Common myeloid progenitor, CD34-positive (primary cell): ENCODE measurements at regions not wholly inside any gene's neighbourhood (a gene's known extent, or its start where the extent isn't known, plus 50 kb on each side); places are given as distances from the start of the nearest gene placed in this dataset.

Source experiments
- CTCF ChIA-PET: fragments of 350-600 bp; sonication (Branson Sonifier 250); formaldehyde crosslinking; loops from one replicate; lab custom pipeline; 2021; ENCODE audit warnings: antibody characterized with exemption; lab: Charles Lee
- POLR2A ChIA-PET: fragments of 350-600 bp; sonication (Branson Sonifier 250); formaldehyde crosslinking; loops from one replicate; lab custom pipeline; 2021; ENCODE audit warnings: antibody characterized with exemption; lab: Charles Lee
- DNase-seq, 3 donors: peaks; one replicate each; pipeline versions ENCODE4 v3.0.0 to v3.0.0-alpha.2; 2013
- H3K27ac ChIP-seq, 2 experiments: 1 replicate in 1 of 2; 2 replicates in 1 of 2; pipeline ENCODE4 v1.7.0; 2013; ENCODE audit warnings: inconsistent platforms in 2 of 2, low read length in 2 of 2, mild to moderate bottlenecking in 2 of 2, low read depth in 1 of 2, moderate library complexity in 1 of 2; ENCODE audit not compliant: severe bottlenecking in 2 of 2, insufficient read depth in 1 of 2, poor library complexity in 1 of 2
- H3K27me3 ChIP-seq, 5 experiments: replicated peaks in 2 of 5; 1 replicate in 3 of 5; 2 replicates in 2 of 5; pipeline versions ENCODE4 v1.6.1 to v1.7.0; 2013; ENCODE audit warnings: low read length in 4 of 5, mild to moderate bottlenecking in 2 of 5, moderate library complexity in 2 of 5, inconsistent platforms in 1 of 5; ENCODE audit not compliant: insufficient read depth in 5 of 5, control insufficient read depth in 4 of 5
- H3K36me3 ChIP-seq, 4 experiments: 1 replicate in 2 of 4; 2 replicates in 2 of 4; pipeline versions ENCODE4 v1.6.1 to v1.7.0; 2013; ENCODE audit warnings: low read length in 3 of 4, control low read depth in 1 of 4, mild to moderate bottlenecking in 1 of 4; ENCODE audit not compliant: control insufficient read depth in 4 of 4, insufficient read depth in 4 of 4
- H3K4me1 ChIP-seq, 4 experiments: 1 replicate in 3 of 4; 2 replicates in 1 of 4; pipeline versions ENCODE4 v1.6.1 to v1.7.1; 2013; ENCODE audit warnings: low read length in 3 of 4, mild to moderate bottlenecking in 3 of 4, control low read depth in 1 of 4, inconsistent platforms in 1 of 4, moderate library complexity in 1 of 4; ENCODE audit not compliant: control insufficient read depth in 4 of 4, insufficient read depth in 4 of 4; ENCODE audit errors: control extremely low read depth in 1 of 4
- H3K4me3 ChIP-seq, 7 experiments: 1 replicate in 4 of 7; 2 replicates in 3 of 7; pipeline versions ENCODE4 v1.5.1 to v1.7.0; 2013; ENCODE audit warnings: mild to moderate bottlenecking in 7 of 7, low read length in 6 of 7, moderate library complexity in 6 of 7, inconsistent platforms in 2 of 7, low read depth in 2 of 7, control low read depth in 1 of 7; ENCODE audit not compliant: insufficient read depth in 4 of 7, control insufficient read depth in 1 of 7; ENCODE audit errors: extremely low read depth in 1 of 7
- H3K9me3 ChIP-seq, 5 experiments: 1 replicate in 4 of 5; 2 replicates in 1 of 5; pipeline versions ENCODE4 v1.6.1 to v1.7.1; 2013; ENCODE audit warnings: low read length in 4 of 5, mild to moderate bottlenecking in 2 of 5, inconsistent platforms in 1 of 5, low read depth in 1 of 5, moderate library complexity in 1 of 5; ENCODE audit not compliant: control insufficient read depth in 4 of 5, insufficient read depth in 2 of 5; ENCODE audit errors: control extremely low read depth in 1 of 5
- WGBS: methylation state at CpG from one replicate; pipeline ENCODE4 v1.1.5; 2013; ENCODE audit not compliant: insufficient coverage; 5-methylcytosine and 5-hydroxymethylcytosine counted together

GRCh38 chr14:101110729-101111619, 207.5 kb upstream of the RTL1 start:
- Histone ChIP-seq H3K27ac (no peak overlapping the region), H3K4me3 (no peak overlapping the region), H3K36me3 (no peaks in the 10 kb centered on the region), H3K27me3 (no peaks in the 10 kb centered on the region), H3K9me3 (no peaks in the 10 kb centered on the region), H3K4me1 (peaks cover 0 to 9% (median 3%) of the 10 kb centered on the region in 4 experiments)
- 97% methylated on average over 13 of the region's 22 CpGs for WGBS
- DNase-seq: no peak
- ChIA-PET POLR2A (no interaction called here), CTCF (no interaction called here)

GRCh38 chr14:101111620-101112290, 208.2 kb upstream of the RTL1 start:
- Histone ChIP-seq H3K4me1 (peaks cover 0 to 9% (median 3%) of the 10 kb centered on the region in 4 experiments), H3K27me3 (no peaks in the 10 kb centered on the region), H3K27ac (no peak overlapping the region), H3K36me3 (no peaks in the 10 kb centered on the region), H3K9me3 (no peaks in the 10 kb centered on the region), H3K4me3 (no peak overlapping the region)
- ChIA-PET CTCF (no interaction called here), POLR2A (no interaction called here)
- DNase-seq: no peak
- WGBS: 69% methylated on average over 20 of the region's 23 CpGs

GRCh38 chr14:101112351-101113107, 209.0 kb upstream of the RTL1 start:
- Histone ChIP-seq H3K36me3 (no peaks in the 10 kb centered on the region), H3K27ac (no peak overlapping the region), H3K4me3 (no peak overlapping the region), H3K4me1 (peaks cover 0 to 9% (median 3%) of the 10 kb centered on the region in 4 experiments), H3K27me3 (no peaks in the 10 kb centered on the region), H3K9me3 (no peaks in the 10 kb centered on the region)
- ChIA-PET POLR2A (no interaction called here), CTCF (interaction anchor here (0.6 kb wide), 1 partner anchor 56 kb away, joined by 3 read pairs; no protein-coding TSS in a partner anchor)
- no peak for DNase-seq
- 92% methylated on average over 20 of the region's 25 CpGs for WGBS

GRCh38 chr14:101113108-101113612, 209.6 kb upstream of the RTL1 start:
- Histone ChIP-seq H3K4me3 (no peak overlapping the region), H3K36me3 (no peaks in the 10 kb centered on the region), H3K9me3 (no peaks in the 10 kb centered on the region), H3K27me3 (no peaks in the 10 kb centered on the region), H3K27ac (no peak overlapping the region), H3K4me1 (peaks cover 0 to 9% (median 3%) of the 10 kb centered on the region in 4 experiments)
- CTCF ChIA-PET: interaction anchor here (0.6 kb wide), 1 partner anchor 55 kb away, joined by 3 read pairs; no protein-coding TSS in a partner anchor
- DNase-seq: no peak
- POLR2A ChIA-PET: no interaction called here
- 97% methylated on average over 7 of the region's 9 CpGs for WGBS

GRCh38 chr14:101113835-101114725, 210.6 kb upstream of the RTL1 start:
- no peaks in the 10 kb centered on the region for H3K36me3 ChIP-seq
- POLR2A ChIA-PET: no interaction called here
- no peak overlapping the region for H3K27ac ChIP-seq
- H3K4me3 ChIP-seq: no peak overlapping the region
- H3K27me3 ChIP-seq: no peaks in the 10 kb centered on the region
- H3K4me1 ChIP-seq: peaks cover 0 to 15% (median 7%) of the 10 kb centered on the region in 4 experiments
- DNase-seq: no peak
- H3K9me3 ChIP-seq: no peaks in the 10 kb centered on the region
- WGBS: 86% methylated on average over 12 of the region's 16 CpGs
- CTCF ChIA-PET: no interaction called here

GRCh38 chr14:101114726-101115515, 211.4 kb upstream of the RTL1 start:
- WGBS: 95% methylated on average over 16 of the region's 19 CpGs
- no peak overlapping the region for H3K4me3 ChIP-seq
- POLR2A ChIA-PET: no interaction called here

More at GRCh38 chr14:101114726-101115515, 211.4 kb upstream of the RTL1 start:
- Histone ChIP-seq H3K9me3 (no peaks in the 10 kb centered on the region), H3K27me3 (no peaks in the 10 kb centered on the region), H3K27ac (no peak overlapping the region), H3K4me1 (peaks cover 0 to 23% (median 15%) of the 10 kb centered on the region in 4 experiments), H3K36me3 (no peaks in the 10 kb centered on the region)
- no peak for DNase-seq
- CTCF ChIA-PET: no interaction called here
